PC-3 (cell line): ENCODE measurements at regions not wholly inside any gene's neighbourhood (a gene's known extent, or its start where the extent isn't known, plus 50 kb on each side); places are given as distances from the start of the nearest gene placed in this dataset.
"Not testable (repeated sequence)": the region's sequence is repeated elsewhere in the genome, so short reads cannot be mapped to it uniquely, and the experiment has no call there.

Experiments
- ATAC-seq: fragments of 200-7000 bp; cut with Tn5 transposase; 2 replicates; pipeline ENCODE4 v1.9.1; 2020; ENCODE audit warnings: mild to moderate bottlenecking, moderate library complexity
- BruUV-seq: library from RNA; stranded (reverse); fragments of 400-500 nt; replicated peaks from 2 replicates; lab custom pipeline; 2021; lab: Mats Ljungman, UMichigan
- CTCF ChIA-PET: fragments of 300-600 bp; sonication (Branson Sonifier 250); formaldehyde crosslinking; loops from one replicate; lab custom pipeline; 2022; ENCODE audit warnings: antibody characterized with exemption; lab: Charles Lee
- POLR2A ChIA-PET: fragments of 300-600 bp; sonication (Branson Sonifier 250); formaldehyde crosslinking; loops from one replicate; lab custom pipeline; 2022; ENCODE audit warnings: antibody characterized with exemption; ENCODE audit not compliant: unreplicated experiment; lab: Charles Lee
- DNase-seq: peaks from one replicate; pipeline ENCODE4 v3.0.0-alpha.2; 2015
- H2AFZ ChIP-seq: fragments of 300-600 bp; sonication (generic); 2 replicates; pipeline ENCODE4 v1.6.0; 2016; ENCODE audit warnings: antibody characterized with exemption, low read length
- H3F3A ChIP-seq: fragments of 300-600 bp; sonication (generic); one replicate; pipeline ENCODE4 v1.6.0; 2017; ENCODE audit warnings: antibody characterized with exemption, low read length, control low read depth, mild to moderate bottlenecking; ENCODE audit not compliant: unreplicated experiment
- H3K27ac ChIP-seq: fragments of 300-600 bp; sonication (generic); 2 replicates; pipeline ENCODE4 v1.5.1; 2016; ENCODE audit warnings: mild to moderate bottlenecking, low read length
- H3K27me3 ChIP-seq: fragments of 300-600 bp; sonication (generic); 2 replicates; pipeline ENCODE4 v1.6.1; 2016; ENCODE audit warnings: low read length, mixed read lengths
- H3K36me3 ChIP-seq: fragments of 300-600 bp; sonication (generic); 2 replicates; pipeline ENCODE4 v1.6.1; 2016; ENCODE audit warnings: low read depth, mixed run types, low read length, mixed read lengths
- H3K4me1 ChIP-seq: fragments of 300-600 bp; sonication (generic); 2 replicates; pipeline ENCODE4 v1.5.1; 2016; ENCODE audit warnings: low read length; ENCODE audit not compliant: insufficient read depth
- H3K4me2 ChIP-seq: fragments of 300-600 bp; sonication (generic); 2 replicates; pipeline ENCODE4 v1.6.0; 2016; ENCODE audit warnings: low read length
- H3K4me3 ChIP-seq: fragments of 300-600 bp; sonication (generic); 2 replicates; pipeline ENCODE4 v1.5.1; 2016; ENCODE audit warnings: mild to moderate bottlenecking, low read length, mixed read lengths
- H3K79me2 ChIP-seq: fragments of 300-600 bp; sonication (generic); 2 replicates; pipeline ENCODE4 v1.6.1; 2017; ENCODE audit warnings: low read length, mixed read lengths
- H3K9ac ChIP-seq: fragments of 300-600 bp; sonication (generic); 2 replicates; pipeline ENCODE4 v1.6.0; 2016; ENCODE audit warnings: mild to moderate bottlenecking, low read length
- H3K9me2 ChIP-seq: fragments of 300-600 bp; sonication (generic); replicated peaks from 2 replicates; pipeline ENCODE4 v1.6.1; 2016; ENCODE audit warnings: mixed run types, low read length, mixed read lengths
- H3K9me3 ChIP-seq: fragments of 300-600 bp; sonication (generic); 2 replicates; pipeline ENCODE4 v1.6.1; 2016; ENCODE audit warnings: low read length, mixed read lengths
- H4K20me1 ChIP-seq: fragments of 300-600 bp; sonication (generic); 2 replicates; pipeline ENCODE4 v1.6.1; 2016; ENCODE audit warnings: low read length, mixed read lengths
- EZH2 ChIP-seq: fragments of 300-600 bp; sonication (generic); IDR thresholded peaks from one replicate; pipeline ENCODE4 v1.6.1; 2017; ENCODE audit warnings: antibody characterized with exemption, mild to moderate bottlenecking, low read length; ENCODE audit not compliant: unreplicated experiment
- EZH2phosphoT487 ChIP-seq: fragments of 300-600 bp; sonication (generic); IDR thresholded peaks from 2 replicates; pipeline ENCODE4 v1.6.1; 2018; ENCODE audit warnings: mild to moderate bottlenecking, antibody characterized with exemption, low read length, borderline replicate concordance
- intact Hi-C: fragments of 100-400 bp; cut with micrococcal nuclease; formaldehyde crosslinking; loops from 2 replicates; pipeline ENCODE4 v1.9.0; 2023
- TF ChIP-seq, protein P1 (sequence below): fragments of 300-600 bp; sonication (generic); conservative IDR thresholded peaks from 2 replicates; pipeline ENCODE4 v1.5.1; 2017; ENCODE audit warnings: antibody characterized with exemption, low read depth, mild to moderate bottlenecking, low read length

DNA sequence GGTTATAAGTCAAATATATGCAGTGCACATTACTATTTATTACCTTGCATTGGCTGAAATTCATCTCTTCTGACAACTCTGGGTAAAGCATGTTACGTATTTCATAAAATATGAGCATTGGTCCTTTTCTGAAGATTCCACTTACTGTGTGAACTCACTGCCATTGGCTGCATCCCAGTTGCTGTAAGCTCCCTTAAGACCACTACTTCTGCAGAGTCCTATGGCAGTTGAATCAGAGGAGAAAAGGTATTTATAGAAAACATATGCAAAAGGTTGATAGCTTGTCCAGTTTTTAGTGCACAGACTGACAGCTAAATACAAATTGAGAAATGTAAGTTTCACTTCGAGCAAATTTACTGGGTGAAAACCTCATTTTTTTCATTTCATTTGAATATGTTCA, 394.6 kb upstream of the ARRDC3 start:
- peaks cover 10% of the 10 kb centered on the region; the same call in 1 of the 2 replicates for H3K27me3 ChIP-seq
- no peaks in the 10 kb centered on the region for H3K4me1 ChIP-seq
- ATAC-seq (no peak), DNase-seq (no peak)
- H2AFZ ChIP-seq, result no peak overlapping the region
- no peak overlapping the region for H3K4me2 ChIP-seq
- intact Hi-C loops, result no loop called here
- H4K20me1 ChIP-seq, result no peaks in the 10 kb centered on the region
- H3K79me2 ChIP-seq, result no peaks in the 10 kb centered on the region
- H3K9me3 ChIP-seq, result no peaks in the 10 kb centered on the region
- H3K27ac ChIP-seq, result no peak overlapping the region
- no peak overlapping the region for H3K9ac ChIP-seq
- H3K9me2 ChIP-seq, result no peaks in the 10 kb centered on the region
- BruUV-seq, result no TSS peak
- TF ChIP-seq, protein P1, sequence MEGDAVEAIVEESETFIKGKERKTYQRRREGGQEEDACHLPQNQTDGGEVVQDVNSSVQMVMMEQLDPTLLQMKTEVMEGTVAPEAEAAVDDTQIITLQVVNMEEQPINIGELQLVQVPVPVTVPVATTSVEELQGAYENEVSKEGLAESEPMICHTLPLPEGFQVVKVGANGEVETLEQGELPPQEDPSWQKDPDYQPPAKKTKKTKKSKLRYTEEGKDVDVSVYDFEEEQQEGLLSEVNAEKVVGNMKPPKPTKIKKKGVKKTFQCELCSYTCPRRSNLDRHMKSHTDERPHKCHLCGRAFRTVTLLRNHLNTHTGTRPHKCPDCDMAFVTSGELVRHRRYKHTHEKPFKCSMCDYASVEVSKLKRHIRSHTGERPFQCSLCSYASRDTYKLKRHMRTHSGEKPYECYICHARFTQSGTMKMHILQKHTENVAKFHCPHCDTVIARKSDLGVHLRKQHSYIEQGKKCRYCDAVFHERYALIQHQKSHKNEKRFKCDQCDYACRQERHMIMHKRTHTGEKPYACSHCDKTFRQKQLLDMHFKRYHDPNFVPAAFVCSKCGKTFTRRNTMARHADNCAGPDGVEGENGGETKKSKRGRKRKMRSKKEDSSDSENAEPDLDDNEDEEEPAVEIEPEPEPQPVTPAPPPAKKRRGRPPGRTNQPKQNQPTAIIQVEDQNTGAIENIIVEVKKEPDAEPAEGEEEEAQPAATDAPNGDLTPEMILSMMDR, result no peak
- TF ChIP-seq EZH2 (no peak), EZH2phosphoT487 (no peak)
- no peaks in the 10 kb centered on the region for H3F3A ChIP-seq
- ChIA-PET POLR2A (no interaction called here), CTCF (no interaction called here)
- H3K4me3 ChIP-seq, result no peak overlapping the region
- no peaks in the 10 kb centered on the region for H3K36me3 ChIP-seq

DNA sequence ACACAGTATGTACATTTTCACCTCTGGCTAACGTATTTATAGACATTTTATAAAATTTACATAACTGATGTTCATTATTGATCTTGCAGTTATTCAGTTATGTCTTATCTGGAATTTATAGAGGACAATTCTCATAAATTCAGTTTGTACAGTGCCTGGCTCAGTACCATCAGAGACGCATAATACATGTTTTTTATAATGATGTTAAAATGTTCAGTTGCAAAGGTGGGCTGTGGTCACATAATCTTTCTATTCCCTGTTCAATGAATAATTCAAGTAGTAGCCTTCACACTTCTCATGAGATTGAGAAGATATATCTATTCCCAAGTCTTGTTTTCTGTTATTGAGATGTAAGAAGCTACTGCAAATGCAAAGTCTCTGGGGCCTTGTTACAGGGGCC, 393.1 kb upstream of the ARRDC3 start:
- no peak for ATAC-seq
- H3K9ac ChIP-seq, result no peak overlapping the region
- intact Hi-C loops, result no loop called here
- ChIA-PET CTCF (no interaction called here), POLR2A (no interaction called here)
- BruUV-seq, result no TSS peak
- no peak overlapping the region for H3K27ac ChIP-seq
- DNase-seq, result no peak
- no peaks in the 10 kb centered on the region for H3K79me2 ChIP-seq
- H3K4me1 ChIP-seq, result no peaks in the 10 kb centered on the region
- H3F3A ChIP-seq, result no peaks in the 10 kb centered on the region
- H3K9me3 ChIP-seq, result no peaks in the 10 kb centered on the region
- no peak for TF ChIP-seq EZH2phosphoT487
- TF ChIP-seq EZH2, result no peak
- TF ChIP-seq, protein P1, result no peak
- H3K4me2 ChIP-seq, result no peak overlapping the region
- H3K36me3 ChIP-seq, result no peaks in the 10 kb centered on the region
- no peak overlapping the region for H3K4me3 ChIP-seq
- H3K27me3 ChIP-seq, result peaks cover 10% of the 10 kb centered on the region; the same call in 1 of the 2 replicates
- no peak overlapping the region for H2AFZ ChIP-seq
- no peaks in the 10 kb centered on the region for H3K9me2 ChIP-seq
- H4K20me1 ChIP-seq, result no peaks in the 10 kb centered on the region

DNA sequence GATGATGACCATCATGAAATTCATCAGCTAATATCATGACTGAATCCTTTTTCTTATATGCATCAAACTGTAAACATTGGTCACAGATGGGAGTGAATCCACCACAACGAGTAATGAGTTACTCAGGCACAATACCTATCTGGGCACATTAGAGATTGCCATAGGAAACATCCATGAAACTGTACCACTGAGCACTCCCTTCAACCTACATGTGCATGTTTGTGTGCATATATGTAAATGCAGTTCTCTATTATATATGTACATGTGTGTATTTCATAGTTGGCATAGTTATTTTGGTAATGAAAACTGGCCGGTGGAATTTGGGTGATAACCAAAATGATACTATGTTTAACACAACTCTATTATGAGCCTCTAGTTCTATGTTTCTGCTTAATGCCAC, 387.3 kb upstream of the ARRDC3 start:
- Histone ChIP-seq H3F3A (no peaks in the 10 kb centered on the region), H3K27ac (no peak overlapping the region), H3K9me3 (no peaks in the 10 kb centered on the region), H3K9ac (no peak overlapping the region), H2AFZ (no peak overlapping the region), H3K79me2 (no peaks in the 10 kb centered on the region), H3K36me3 (no peaks in the 10 kb centered on the region), H3K4me3 (no peak overlapping the region), H4K20me1 (no peaks in the 10 kb centered on the region), H3K9me2 (no peaks in the 10 kb centered on the region), H3K4me2 (no peak overlapping the region), H3K27me3 (no peaks in the 10 kb centered on the region), H3K4me1 (no peaks in the 10 kb centered on the region)
- CTCF ChIA-PET, result no interaction called here
- intact Hi-C loops, result no loop called here
- POLR2A ChIA-PET, result no interaction called here
- no TSS peak for BruUV-seq
- DNase-seq (peak; percentile 30), ATAC-seq (0 out of 2 replicates have a peak, but pooled peaks have one; percentile 24)
- TF ChIP-seq EZH2phosphoT487, result no peak
- TF ChIP-seq EZH2, result no peak

DNA sequence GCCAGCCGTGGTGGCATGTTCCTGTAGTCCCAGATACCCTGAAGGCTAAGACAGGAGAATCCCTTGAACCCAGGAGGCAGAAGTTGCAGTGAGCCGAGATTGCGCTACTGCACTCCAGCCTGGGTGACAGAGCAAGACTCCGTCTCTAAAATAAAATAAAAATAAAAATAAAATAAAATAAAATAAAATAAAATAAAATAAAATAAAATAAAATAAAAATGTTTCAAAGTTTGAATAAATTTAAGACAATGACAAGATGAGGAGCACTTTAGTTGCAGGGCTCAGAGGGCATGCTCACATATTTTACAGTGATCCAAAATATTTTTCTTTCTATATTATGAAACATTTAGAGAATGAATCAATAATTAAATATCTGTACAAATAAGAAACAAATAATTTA, 374.3 kb upstream of the ARRDC3 start:
- H2AFZ ChIP-seq, H3K79me2 ChIP-seq, H3K27ac ChIP-seq, H3F3A ChIP-seq, intact Hi-C loops, DNase-seq, H3K9me2 ChIP-seq, ATAC-seq, H3K27me3 ChIP-seq, H3K4me3 ChIP-seq, H3K36me3 ChIP-seq, POLR2A ChIA-PET, CTCF ChIA-PET, H3K9me3 ChIP-seq, H4K20me1 ChIP-seq, H3K9ac ChIP-seq, H3K4me2 ChIP-seq, BruUV-seq, H3K4me1 ChIP-seq: not testable (repeated sequence)
